Tibial nerve (tissue), 4 donors: ENCODE measurements at regions not wholly inside any gene's neighbourhood (a gene's known extent, or its start where the extent isn't known, plus 50 kb on each side); places are given as distances from the start of the nearest gene placed in this dataset.

Experiments used
- EP300 ChIP-seq, 2 donors: sonication (generic); formaldehyde crosslinking; IDR thresholded peaks; one replicate each; pipeline ENCODE4 v1.6.1; 2017; ENCODE audit warnings: antibody characterized with exemption in 2 of 2, mild to moderate bottlenecking in 1 of 2
- POLR2A ChIP-seq, 2 donors: fragments of 450-650 bp; IDR thresholded peaks; one replicate each; pipeline ENCODE4 v1.6.1; 2017; ENCODE audit warnings: antibody characterized with exemption in 2 of 2, mild to moderate bottlenecking in 2 of 2, moderate library complexity in 2 of 2
- TF ChIP-seq, protein P1 (sequence below), 5 experiments: fragments of 200-600 bp in 3 of 5; fragments of 450-650 bp in 2 of 5; sonication (generic) in 3 of 5; IDR thresholded peaks; one replicate each; pipeline ENCODE4 v1.5.1; 2016 to 2019; ENCODE audit warnings: antibody characterized with exemption in 5 of 5, mild to moderate bottlenecking in 3 of 5, moderate library complexity in 2 of 5

DNA sequence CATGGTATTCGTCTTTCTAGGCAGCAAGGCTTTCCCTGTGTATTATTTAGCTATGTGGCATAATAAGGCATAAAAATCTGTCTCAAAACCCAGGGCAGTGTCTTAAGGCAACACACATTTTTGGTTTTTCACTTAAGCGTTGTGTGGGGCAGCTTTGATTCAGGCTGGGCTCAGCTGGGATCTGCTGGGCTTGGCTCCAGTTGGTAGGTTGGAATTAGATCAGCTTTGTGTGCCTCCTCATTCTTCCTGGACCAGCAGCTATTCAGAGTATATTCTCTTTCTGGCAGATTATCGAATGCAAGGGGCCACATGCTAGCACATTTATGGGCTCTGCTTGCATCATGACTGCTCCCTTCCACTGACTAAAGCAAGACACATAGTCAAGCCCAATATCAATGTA is 487.9 kb downstream of the RFPL4B start:
- TF ChIP-seq POLR2A (IDR thresholded peaks at IDR 0.05) (no peak), EP300 (IDR thresholded peaks at IDR 0.05) (no peak)
- TF ChIP-seq, protein P1, sequence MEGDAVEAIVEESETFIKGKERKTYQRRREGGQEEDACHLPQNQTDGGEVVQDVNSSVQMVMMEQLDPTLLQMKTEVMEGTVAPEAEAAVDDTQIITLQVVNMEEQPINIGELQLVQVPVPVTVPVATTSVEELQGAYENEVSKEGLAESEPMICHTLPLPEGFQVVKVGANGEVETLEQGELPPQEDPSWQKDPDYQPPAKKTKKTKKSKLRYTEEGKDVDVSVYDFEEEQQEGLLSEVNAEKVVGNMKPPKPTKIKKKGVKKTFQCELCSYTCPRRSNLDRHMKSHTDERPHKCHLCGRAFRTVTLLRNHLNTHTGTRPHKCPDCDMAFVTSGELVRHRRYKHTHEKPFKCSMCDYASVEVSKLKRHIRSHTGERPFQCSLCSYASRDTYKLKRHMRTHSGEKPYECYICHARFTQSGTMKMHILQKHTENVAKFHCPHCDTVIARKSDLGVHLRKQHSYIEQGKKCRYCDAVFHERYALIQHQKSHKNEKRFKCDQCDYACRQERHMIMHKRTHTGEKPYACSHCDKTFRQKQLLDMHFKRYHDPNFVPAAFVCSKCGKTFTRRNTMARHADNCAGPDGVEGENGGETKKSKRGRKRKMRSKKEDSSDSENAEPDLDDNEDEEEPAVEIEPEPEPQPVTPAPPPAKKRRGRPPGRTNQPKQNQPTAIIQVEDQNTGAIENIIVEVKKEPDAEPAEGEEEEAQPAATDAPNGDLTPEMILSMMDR (IDR thresholded peaks at IDR 0.05), result no peak
